Liver (tissue), 7 donors: ENCODE measurements at regions not wholly inside any gene's neighbourhood (a gene's known extent, or its start where the extent isn't known, plus 50 kb on each side); places are given as distances from the start of the nearest gene placed in this dataset.

Experiments used
- DNase-seq: peaks from one replicate; pipeline ENCODE4 v3.0.0-alpha.2; 2017; ENCODE audit warnings: low spot score
- H3K27ac ChIP-seq, 2 donors: one replicate each; pipeline ENCODE4 v1.7.0; 2013; ENCODE audit warnings: inconsistent platforms in 2 of 2, low read length in 2 of 2, control low read depth in 1 of 2, low read depth in 1 of 2, mild to moderate bottlenecking in 1 of 2
- H3K27me3 ChIP-seq, 4 donors: one replicate each; pipeline versions ENCODE4 v1.6.1 to v1.7.0; 2013; ENCODE audit warnings: low read length in 3 of 4, inconsistent platforms in 1 of 4, mild to moderate bottlenecking in 1 of 4, moderate library complexity in 1 of 4; ENCODE audit not compliant: control insufficient read depth in 4 of 4, insufficient read depth in 4 of 4
- H3K36me3 ChIP-seq, 4 donors: one replicate each; pipeline versions ENCODE4 v1.6.1 to v1.7.0; 2013; ENCODE audit warnings: low read length in 3 of 4, mild to moderate bottlenecking in 3 of 4, low read depth in 1 of 4, moderate library complexity in 1 of 4; ENCODE audit not compliant: control insufficient read depth in 4 of 4, insufficient read depth in 3 of 4
- H3K4me1 ChIP-seq, 4 donors: one replicate each; pipeline versions ENCODE4 v1.6.1 to v1.7.0; 2013; ENCODE audit warnings: low read length in 3 of 4, mild to moderate bottlenecking in 3 of 4, moderate library complexity in 1 of 4; ENCODE audit not compliant: control insufficient read depth in 4 of 4, insufficient read depth in 4 of 4
- H3K4me3 ChIP-seq, 3 donors: one replicate each; pipeline versions ENCODE4 v1.6.1 to v1.7.0; 2013; ENCODE audit warnings: low read length in 3 of 3, control low read depth in 1 of 3, low read depth in 1 of 3, mild to moderate bottlenecking in 1 of 3
- H3K9ac ChIP-seq, 2 donors: one replicate each; pipeline ENCODE4 v1.7.0; 2013; ENCODE audit warnings: low read length in 2 of 2, mild to moderate bottlenecking in 2 of 2, moderate library complexity in 2 of 2, control low read depth in 1 of 2, low read depth in 1 of 2
- H3K9me3 ChIP-seq, 4 donors: one replicate each; pipeline versions ENCODE4 v1.6.1 to v1.7.0; 2013; ENCODE audit warnings: low read length in 3 of 4; ENCODE audit not compliant: control insufficient read depth in 4 of 4
- EGR1 ChIP-seq, 2 donors: IDR thresholded peaks; 2 replicates each; pipeline ENCODE4 v1.6.1; 2016 to 2018; ENCODE audit warnings: antibody characterized with exemption in 2 of 2, low read depth in 2 of 2
- FOXA1 ChIP-seq: IDR thresholded peaks from 2 replicates; pipeline ENCODE4 v1.6.1; 2016; ENCODE audit warnings: antibody characterized with exemption
- FOXA2 ChIP-seq: IDR thresholded peaks from 2 replicates; pipeline ENCODE4 v1.6.1; 2016; ENCODE audit warnings: antibody characterized with exemption
- GABPA ChIP-seq, 2 donors: IDR thresholded peaks in 1 of 2; conservative IDR thresholded peaks in 1 of 2; 2 replicates each; pipeline ENCODE4 v1.6.1; 2016; ENCODE audit warnings: antibody characterized with exemption in 2 of 2, mild to moderate bottlenecking in 1 of 2, moderate library complexity in 1 of 2
- HNF4A ChIP-seq, 2 donors: conservative IDR thresholded peaks; 2 replicates each; pipeline ENCODE4 v1.6.1; 2016; ENCODE audit warnings: antibody characterized with exemption in 2 of 2, mild to moderate bottlenecking in 2 of 2
- HNF4G ChIP-seq: IDR thresholded peaks from 2 replicates; pipeline ENCODE4 v1.6.1; 2016; ENCODE audit warnings: antibody characterized with exemption
- JUND ChIP-seq, 2 donors: IDR thresholded peaks; 2 replicates each; pipeline ENCODE4 v1.6.1; 2016; ENCODE audit warnings: antibody characterized with exemption in 2 of 2
- NR2F2 ChIP-seq: IDR thresholded peaks from 2 replicates; pipeline ENCODE4 v1.6.1; 2016; ENCODE audit warnings: antibody characterized with exemption
- RAD21 ChIP-seq, 2 donors: IDR thresholded peaks; 2 replicates each; pipeline ENCODE4 v1.6.1; 2016; ENCODE audit warnings: antibody characterized with exemption in 2 of 2, mild to moderate bottlenecking in 2 of 2
- RXRA ChIP-seq, 2 donors: IDR thresholded peaks; 2 replicates each; pipeline ENCODE4 v1.6.1; 2017 to 2018; ENCODE audit warnings: antibody characterized with exemption in 2 of 2, mild to moderate bottlenecking in 1 of 2
- SP1 ChIP-seq: IDR thresholded peaks from 2 replicates; pipeline ENCODE4 v1.6.1; 2018; ENCODE audit warnings: antibody characterized with exemption, mild to moderate bottlenecking
- TAF1 ChIP-seq: conservative IDR thresholded peaks from 2 replicates; pipeline ENCODE4 v1.6.1; 2016; ENCODE audit warnings: antibody characterized with exemption, mild to moderate bottlenecking
- YY1 ChIP-seq: IDR thresholded peaks from 2 replicates; pipeline ENCODE4 v1.6.1; 2016; ENCODE audit warnings: antibody characterized with exemption, mild to moderate bottlenecking
- TF ChIP-seq, protein P1 (sequence below): IDR thresholded peaks from 2 replicates; pipeline ENCODE4 v1.6.1; 2016; ENCODE audit warnings: antibody characterized with exemption
- TF ChIP-seq, protein P2 (sequence below): IDR thresholded peaks from 2 replicates; pipeline ENCODE4 v1.6.1; 2016; ENCODE audit warnings: antibody characterized with exemption, mild to moderate bottlenecking
- TF ChIP-seq, protein P3 (sequence below): IDR thresholded peaks from 2 replicates; pipeline ENCODE4 v1.6.1; 2016; ENCODE audit warnings: antibody characterized with exemption
- TF ChIP-seq, protein P4 (sequence below): IDR thresholded peaks from 2 replicates; pipeline ENCODE4 v1.6.1; 2016; ENCODE audit warnings: antibody characterized with exemption
- TF ChIP-seq, protein P5 (sequence below): fragments of 150-350 bp; IDR thresholded peaks from 2 replicates; pipeline ENCODE4 v1.5.1; 2017; ENCODE audit warnings: improper control_type of control experiment, low read depth, low read length; ENCODE audit not compliant: missing input control
- donor health status: healthy.
- donor health status: healthy.
- donor health status: healthy.
- donor health status: healthy.

DNA sequence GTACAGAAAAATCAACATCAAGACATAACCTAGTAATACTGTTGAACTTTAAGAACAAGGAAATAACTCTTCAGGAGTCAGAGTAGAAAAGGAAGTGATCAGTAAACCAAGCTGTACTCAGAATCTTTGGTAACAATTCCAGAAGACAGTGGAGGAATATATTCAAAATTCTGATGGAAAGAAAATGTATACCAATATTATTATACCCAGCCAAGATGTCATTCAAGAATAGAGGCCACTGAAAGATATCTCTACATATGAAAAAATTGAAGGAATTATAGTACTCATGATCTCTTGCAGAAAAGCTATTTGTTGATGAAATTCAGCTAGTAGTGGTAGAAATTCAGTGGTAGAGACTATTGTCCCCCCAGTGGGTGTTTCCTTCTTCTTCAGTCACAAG lies 182.6 kb upstream of the ZMIZ1 start:
- Histone ChIP-seq H3K36me3 (no peaks in the 10 kb centered on the region), H3K9me3 (peaks cover 0 to 11% (median 2%) of the 10 kb centered on the region in 4 donors)
- TF ChIP-seq HNF4G (no peak), FOXA1 (no peak), FOXA2 (no peak), EGR1 (IDR thresholded peaks at IDR 0.05; ENCODE audit: low read depth in 2 of 2) (no peak), RXRA (IDR thresholded peaks at IDR 0.05) (no peak), JUND (IDR thresholded peaks at IDR 0.05) (no peak), GABPA (IDR thresholded peaks at IDR 0.05 in 1 of 2, conservative IDR thresholded peaks at IDR 0.05 in 1 of 2) (no peak), NR2F2 (no peak), HNF4A (conservative IDR thresholded peaks at IDR 0.05) (no peak), TAF1 (no peak), YY1 (no peak), SP1 (no peak), RAD21 (IDR thresholded peaks at IDR 0.05) (no peak)
- TF ChIP-seq, protein P1, sequence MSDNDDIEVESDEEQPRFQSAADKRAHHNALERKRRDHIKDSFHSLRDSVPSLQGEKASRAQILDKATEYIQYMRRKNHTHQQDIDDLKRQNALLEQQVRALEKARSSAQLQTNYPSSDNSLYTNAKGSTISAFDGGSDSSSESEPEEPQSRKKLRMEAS = no peak
- TF ChIP-seq, protein P2, sequence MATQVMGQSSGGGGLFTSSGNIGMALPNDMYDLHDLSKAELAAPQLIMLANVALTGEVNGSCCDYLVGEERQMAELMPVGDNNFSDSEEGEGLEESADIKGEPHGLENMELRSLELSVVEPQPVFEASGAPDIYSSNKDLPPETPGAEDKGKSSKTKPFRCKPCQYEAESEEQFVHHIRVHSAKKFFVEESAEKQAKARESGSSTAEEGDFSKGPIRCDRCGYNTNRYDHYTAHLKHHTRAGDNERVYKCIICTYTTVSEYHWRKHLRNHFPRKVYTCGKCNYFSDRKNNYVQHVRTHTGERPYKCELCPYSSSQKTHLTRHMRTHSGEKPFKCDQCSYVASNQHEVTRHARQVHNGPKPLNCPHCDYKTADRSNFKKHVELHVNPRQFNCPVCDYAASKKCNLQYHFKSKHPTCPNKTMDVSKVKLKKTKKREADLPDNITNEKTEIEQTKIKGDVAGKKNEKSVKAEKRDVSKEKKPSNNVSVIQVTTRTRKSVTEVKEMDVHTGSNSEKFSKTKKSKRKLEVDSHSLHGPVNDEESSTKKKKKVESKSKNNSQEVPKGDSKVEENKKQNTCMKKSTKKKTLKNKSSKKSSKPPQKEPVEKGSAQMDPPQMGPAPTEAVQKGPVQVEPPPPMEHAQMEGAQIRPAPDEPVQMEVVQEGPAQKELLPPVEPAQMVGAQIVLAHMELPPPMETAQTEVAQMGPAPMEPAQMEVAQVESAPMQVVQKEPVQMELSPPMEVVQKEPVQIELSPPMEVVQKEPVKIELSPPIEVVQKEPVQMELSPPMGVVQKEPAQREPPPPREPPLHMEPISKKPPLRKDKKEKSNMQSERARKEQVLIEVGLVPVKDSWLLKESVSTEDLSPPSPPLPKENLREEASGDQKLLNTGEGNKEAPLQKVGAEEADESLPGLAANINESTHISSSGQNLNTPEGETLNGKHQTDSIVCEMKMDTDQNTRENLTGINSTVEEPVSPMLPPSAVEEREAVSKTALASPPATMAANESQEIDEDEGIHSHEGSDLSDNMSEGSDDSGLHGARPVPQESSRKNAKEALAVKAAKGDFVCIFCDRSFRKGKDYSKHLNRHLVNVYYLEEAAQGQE = no peak
- TF ChIP-seq, protein P3, sequence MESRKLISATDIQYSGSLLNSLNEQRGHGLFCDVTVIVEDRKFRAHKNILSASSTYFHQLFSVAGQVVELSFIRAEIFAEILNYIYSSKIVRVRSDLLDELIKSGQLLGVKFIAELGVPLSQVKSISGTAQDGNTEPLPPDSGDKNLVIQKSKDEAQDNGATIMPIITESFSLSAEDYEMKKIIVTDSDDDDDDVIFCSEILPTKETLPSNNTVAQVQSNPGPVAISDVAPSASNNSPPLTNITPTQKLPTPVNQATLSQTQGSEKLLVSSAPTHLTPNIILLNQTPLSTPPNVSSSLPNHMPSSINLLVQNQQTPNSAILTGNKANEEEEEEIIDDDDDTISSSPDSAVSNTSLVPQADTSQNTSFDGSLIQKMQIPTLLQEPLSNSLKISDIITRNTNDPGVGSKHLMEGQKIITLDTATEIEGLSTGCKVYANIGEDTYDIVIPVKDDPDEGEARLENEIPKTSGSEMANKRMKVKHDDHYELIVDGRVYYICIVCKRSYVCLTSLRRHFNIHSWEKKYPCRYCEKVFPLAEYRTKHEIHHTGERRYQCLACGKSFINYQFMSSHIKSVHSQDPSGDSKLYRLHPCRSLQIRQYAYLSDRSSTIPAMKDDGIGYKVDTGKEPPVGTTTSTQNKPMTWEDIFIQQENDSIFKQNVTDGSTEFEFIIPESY = no peak
- TF ChIP-seq, protein P4, sequence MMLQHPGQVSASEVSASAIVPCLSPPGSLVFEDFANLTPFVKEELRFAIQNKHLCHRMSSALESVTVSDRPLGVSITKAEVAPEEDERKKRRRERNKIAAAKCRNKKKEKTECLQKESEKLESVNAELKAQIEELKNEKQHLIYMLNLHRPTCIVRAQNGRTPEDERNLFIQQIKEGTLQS = no peak
- TF ChIP-seq, protein P5, sequence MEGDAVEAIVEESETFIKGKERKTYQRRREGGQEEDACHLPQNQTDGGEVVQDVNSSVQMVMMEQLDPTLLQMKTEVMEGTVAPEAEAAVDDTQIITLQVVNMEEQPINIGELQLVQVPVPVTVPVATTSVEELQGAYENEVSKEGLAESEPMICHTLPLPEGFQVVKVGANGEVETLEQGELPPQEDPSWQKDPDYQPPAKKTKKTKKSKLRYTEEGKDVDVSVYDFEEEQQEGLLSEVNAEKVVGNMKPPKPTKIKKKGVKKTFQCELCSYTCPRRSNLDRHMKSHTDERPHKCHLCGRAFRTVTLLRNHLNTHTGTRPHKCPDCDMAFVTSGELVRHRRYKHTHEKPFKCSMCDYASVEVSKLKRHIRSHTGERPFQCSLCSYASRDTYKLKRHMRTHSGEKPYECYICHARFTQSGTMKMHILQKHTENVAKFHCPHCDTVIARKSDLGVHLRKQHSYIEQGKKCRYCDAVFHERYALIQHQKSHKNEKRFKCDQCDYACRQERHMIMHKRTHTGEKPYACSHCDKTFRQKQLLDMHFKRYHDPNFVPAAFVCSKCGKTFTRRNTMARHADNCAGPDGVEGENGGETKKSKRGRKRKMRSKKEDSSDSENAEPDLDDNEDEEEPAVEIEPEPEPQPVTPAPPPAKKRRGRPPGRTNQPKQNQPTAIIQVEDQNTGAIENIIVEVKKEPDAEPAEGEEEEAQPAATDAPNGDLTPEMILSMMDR = no peak

More for the DNA sequence above, 182.6 kb upstream of the ZMIZ1 start:
- H3K27ac ChIP-seq = no peak overlapping the region
- H3K9ac ChIP-seq = no peak overlapping the region
- no peak for DNase-seq
- no peak overlapping the region for H3K4me3 ChIP-seq
- no peaks in the 10 kb centered on the region for H3K27me3 ChIP-seq
- H3K4me1 ChIP-seq = no peaks in the 10 kb centered on the region
